Vagina (tissue), 2 donors: ENCODE measurements at regions not wholly inside any gene's neighbourhood (a gene's known extent, or its start where the extent isn't known, plus 50 kb on each side); places are given as distances from the start of the nearest gene placed in this dataset.

Experiments used
- CTCF ChIP-seq, 3 experiments: fragments of 450-650 bp in 2 of 3; fragments of 200-600 bp in 1 of 3; sonication (generic) in 1 of 3; IDR thresholded peaks; one replicate each; pipeline ENCODE4 v1.5.1; 2017 to 2019; ENCODE audit warnings: antibody characterized with exemption in 3 of 3, mild to moderate bottlenecking in 2 of 3, moderate library complexity in 2 of 3
- POLR2A ChIP-seq, 2 donors: fragments of 450-650 bp; IDR thresholded peaks; one replicate each; pipeline ENCODE4 v1.6.1; 2017; ENCODE audit warnings: antibody characterized with exemption in 2 of 2, mild to moderate bottlenecking in 2 of 2, moderate library complexity in 2 of 2

GRCh38 chr2:51859260-51859659 is 827.3 kb upstream of the NRXN1 start:
- TF ChIP-seq CTCF (IDR thresholded peaks at IDR 0.05) (no peak), POLR2A (IDR thresholded peaks at IDR 0.05) (no peak)
